Tongue (tissue), 1 donor: ENCODE measurements at regions not wholly inside any gene's neighbourhood (a gene's known extent, or its start where the extent isn't known, plus 50 kb on each side); places are given as distances from the start of the nearest gene placed in this dataset.

Source experiments
- DNase-seq: peaks from one replicate; pipeline ENCODE4 v3.0.0-alpha.2; 2015

DNA sequence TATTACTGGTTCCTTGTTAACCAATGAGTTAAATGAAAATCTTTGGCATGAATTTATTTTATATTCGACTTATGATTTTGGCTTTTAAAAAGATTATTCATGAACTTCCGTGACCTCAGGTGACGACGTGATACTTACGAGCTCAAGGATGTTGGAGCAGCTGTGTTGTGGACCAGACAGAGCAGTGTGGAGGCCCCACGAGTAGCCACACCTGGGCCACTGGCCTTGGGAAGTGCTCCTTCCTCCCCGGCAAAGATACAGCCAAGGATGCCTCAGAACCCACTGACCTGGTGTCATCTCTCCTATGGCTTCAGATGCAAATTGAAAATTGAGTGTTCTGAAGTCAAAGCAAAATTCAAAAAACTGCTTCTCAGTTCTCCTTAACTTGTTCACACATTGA is 147.5 kb upstream of the PPP2R2D start:
- no peak for DNase-seq

DNA sequence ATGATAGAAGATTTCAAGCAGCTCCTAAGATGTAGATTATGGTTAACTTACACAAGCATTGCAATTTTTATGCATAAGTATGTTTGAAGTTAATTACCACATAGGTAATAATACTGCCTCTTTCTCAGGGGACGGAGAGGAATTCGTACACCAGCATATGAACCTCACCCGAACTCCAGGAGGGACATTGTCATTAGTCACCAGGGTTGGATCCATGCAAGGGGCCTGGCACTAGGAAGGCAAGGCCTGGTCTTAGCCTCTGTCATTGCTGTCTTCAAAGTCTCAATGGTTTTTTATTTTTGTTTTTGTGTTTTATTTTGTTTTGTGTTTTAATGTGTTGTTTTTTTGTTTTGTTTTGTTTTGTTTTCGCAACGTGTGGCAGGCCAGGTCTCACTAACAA is 145.6 kb upstream of the PPP2R2D start:
- DNase-seq, result no peak

- DNase-seq, result no peak
These were observed 143.3 kb upstream of the PPP2R2D start for GRCh38 chr10:131757285-131758058.

DNA sequence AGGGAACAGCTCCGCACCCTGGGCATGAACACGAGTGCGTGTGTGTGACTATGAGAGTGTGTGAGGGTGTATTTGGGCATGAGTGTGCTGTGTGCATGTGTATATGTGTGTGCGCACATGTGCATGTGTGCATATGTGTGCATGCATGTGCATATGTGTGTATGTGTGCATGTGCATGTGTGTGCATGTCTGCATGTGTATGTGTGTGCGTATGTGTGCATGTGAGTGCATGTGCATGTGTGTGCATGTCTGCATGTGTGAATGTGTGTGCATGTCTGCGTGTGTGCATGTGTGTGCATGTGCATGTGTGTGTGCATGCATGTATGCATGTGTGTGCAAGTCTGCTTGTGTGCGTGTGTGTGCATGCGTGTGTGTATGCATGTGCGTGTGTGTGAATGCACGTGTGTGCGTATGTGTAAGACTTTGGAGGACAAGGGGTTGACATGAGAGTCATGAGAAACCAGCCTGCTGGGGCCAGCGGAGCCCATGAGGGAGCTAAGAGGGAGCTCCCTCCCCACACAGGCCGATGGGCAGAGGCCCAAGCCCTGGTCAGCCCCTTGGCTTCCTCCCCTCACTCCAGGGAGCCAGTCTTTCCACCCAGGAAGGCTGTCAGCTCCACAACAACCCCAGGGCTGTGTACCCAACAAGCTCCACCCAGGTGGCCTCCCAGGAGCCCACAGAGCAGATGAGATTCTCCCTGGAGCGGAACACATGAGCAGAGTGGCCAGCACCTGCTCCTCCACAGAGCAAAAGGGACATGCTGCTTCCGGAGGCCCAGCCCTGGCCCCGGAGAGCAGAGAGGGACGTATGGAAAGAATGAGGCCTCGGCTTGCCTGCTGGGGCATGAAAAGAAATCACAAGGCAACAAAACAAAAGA is 142.5 kb upstream of the PPP2R2D start:
- DNase-seq, result peak; percentile 44

DNA sequence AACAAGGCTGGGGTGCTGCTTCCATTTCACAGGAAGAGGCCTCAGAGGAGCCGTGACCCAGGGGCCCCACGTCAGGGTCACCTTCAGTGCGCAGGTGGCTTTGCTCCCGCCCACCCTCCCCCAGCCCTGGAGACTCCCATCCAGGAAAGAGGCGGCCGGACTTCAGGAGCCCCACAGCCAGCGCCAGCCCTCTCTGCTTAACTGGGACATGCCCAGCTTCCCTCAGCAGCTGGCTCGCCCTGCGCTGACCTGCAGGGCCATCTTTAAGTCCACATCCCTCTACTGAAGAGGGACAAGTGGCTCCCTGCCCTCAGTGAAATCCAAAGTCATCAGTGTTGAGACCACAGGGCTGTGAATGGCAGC is 141.9 kb upstream of the PPP2R2D start:
- DNase-seq, result no peak

DNA sequence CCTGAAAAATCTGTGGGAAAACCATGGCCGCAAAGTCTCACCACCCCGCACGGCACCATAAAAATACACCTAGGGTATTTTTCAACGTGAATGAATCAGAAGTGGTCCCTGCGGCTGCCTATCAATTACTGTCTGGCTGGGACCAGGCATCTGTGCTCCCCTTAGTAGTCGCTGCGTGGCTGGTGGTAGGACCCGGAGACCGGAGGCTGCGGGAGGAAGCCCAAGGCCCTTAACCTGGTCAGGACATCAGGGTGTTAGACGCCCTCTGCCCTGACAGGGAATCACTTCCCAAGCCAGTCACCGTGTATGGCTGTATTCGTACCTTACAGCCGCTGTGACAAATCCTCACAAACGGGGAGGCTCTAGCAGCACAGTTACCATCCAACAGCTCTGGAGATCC is 141.5 kb upstream of the PPP2R2D start:
- DNase-seq, result no peak

- no peak for DNase-seq
These were observed 140.2 kb upstream of the PPP2R2D start for GRCh38 chr10:131760416-131761166.

DNA sequence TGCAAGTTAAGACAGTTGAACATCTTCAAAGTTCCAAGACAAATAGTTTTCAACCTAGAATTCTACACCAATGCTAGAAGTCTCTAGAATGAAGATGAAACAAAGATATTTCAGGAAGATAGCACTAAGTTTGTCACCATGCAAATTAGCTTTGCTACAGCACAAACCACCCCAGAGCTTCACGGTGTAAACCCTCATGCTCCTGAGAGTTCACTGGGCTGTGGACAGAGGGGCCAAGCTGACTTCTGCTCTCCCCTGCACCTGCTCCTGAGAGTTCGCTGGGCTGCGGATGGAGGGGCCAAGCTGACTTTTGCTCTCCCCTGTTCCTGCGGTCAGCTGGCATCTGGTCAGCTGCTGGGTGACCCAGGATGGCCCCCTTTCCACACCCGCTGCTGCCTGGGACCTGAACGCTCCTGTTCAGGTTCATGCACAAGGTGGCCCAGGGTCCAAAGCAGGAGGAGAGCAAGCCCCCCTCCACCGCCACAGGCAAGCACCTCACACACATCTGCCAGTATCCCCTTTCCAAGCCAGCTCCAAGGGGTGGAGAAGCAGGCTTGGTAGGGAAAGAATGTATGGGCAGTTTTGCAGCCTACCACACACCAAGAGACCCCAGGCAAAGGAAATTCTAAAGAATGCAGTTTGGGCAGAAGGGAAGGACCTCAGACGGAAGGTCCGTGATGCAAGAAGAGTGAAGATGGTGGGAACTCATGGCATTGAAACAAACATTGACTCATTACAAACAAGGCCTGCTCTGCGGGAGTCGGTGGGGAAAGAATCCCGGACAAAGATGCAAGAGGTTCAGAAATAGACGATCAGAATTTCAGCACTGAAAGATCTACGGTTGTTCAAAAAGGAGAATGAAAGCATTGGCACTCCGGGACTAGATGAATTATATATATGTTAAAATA is 137.8 kb upstream of the PPP2R2D start:
- DNase-seq, result no peak

GRCh38 chr10:131764929-131765328 is 135.9 kb upstream of the PPP2R2D start:
- DNase-seq, result no peak

DNA sequence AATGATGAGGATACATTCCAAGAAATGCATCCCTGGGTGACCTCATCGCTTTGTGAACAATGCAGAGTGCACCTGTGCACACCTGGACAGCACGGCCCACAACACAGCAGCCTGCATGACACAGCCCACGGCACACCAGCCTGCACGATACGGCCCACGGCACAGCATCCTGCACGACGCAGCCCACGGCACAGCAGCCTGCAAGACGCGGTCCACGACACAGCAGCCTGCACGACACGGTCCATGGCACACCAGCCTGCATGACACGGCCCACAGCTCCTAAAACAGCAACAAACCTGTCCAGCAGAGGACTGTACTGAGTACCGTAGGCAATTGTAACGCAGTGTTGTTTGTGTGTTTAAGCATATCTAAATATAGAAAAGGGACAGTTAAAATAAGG is 134.7 kb upstream of the PPP2R2D start:
- DNase-seq, result no peak

DNA sequence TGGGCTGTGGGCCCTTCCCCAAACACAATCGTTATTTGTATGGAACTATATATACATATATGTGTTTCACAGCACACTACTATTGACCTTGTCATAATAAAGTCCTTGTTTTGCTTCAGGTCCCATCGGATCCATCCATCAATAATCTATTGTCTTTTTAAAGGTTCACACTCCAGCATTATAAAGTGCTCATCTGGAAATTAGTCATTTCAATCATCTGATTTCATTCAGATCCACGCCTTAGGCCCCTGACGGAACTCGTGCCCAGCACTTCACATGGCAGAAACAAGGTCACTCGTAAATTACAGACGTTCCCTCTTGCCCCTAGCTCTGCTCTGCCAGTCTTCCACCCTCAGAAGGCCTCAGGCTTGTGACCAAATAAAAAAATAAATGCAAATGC is 133.1 kb upstream of the PPP2R2D start:
- DNase-seq, result no peak

DNA sequence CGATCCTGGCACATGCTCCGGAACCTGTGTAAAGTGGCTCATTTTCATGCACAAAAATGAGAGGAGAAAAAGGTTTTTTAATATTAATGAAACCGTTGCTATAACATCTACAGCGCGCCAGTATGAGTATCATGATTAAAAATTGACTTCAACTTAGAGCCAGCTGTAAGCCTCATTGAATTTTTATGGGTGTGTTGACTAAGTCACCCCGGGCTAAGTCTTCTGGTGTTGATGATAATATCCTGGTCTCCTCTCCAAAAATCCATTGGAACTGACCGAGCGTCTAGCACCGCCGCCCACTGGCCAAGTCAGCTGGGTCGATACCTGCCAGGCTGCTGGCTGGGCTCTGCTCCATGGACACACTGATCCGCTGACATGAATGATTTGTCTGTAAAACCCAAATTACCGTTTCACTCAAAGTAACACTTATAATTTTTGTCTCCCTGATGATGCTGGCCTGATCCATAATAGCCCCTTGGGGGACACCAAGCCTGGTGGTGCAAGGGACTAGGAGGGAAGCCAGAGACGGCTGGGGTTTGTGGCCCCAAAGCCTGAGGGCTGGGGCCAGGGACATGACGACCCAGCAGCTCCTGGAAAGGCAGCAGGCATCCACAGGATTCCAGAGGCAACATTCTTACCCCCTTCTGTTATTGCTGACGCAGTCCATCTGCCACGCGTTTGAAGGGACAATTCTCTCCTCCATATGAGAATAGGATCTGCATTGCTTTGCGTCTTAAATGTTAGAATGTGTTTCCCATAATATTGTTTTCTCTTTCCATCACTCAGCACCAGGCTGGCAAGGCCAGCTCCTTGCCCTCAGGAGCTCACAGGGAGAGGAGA is 131.0 kb upstream of the PPP2R2D start:
- no peak for DNase-seq

DNA sequence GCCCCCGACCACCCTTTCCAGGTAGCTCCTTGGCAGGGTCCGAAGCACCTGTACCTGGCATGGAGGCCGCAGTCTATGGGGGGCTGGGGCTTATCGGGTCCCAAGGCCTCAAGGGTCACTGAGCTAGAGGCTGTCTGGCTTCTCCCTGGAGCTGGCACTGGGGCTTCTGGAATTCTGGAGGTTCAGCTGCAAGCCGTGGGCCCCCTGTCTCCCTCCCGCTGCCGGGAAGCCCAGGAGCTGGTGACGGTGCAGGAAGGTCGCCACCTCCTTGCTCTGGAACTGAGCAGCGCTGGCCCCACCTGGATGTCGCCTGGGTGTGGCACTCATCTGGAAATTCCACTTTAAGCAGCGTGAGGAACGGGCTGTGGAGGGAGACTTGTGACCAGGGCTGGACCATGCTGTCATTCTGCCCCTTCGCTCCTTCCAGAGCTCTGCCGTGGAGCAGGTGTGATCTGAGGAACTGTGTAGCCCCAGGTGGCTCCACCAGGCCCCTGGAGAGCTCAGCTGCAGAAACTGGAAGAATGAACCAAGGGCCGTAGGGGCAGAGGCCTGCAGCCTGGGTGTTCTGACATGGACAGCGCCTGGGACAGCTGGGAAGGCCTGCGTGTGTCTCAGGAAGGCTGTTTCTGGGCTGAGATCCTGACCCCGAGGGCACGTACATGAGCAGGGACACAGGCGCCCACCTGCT is 129.7 kb upstream of the PPP2R2D start:
- no peak for DNase-seq

DNA sequence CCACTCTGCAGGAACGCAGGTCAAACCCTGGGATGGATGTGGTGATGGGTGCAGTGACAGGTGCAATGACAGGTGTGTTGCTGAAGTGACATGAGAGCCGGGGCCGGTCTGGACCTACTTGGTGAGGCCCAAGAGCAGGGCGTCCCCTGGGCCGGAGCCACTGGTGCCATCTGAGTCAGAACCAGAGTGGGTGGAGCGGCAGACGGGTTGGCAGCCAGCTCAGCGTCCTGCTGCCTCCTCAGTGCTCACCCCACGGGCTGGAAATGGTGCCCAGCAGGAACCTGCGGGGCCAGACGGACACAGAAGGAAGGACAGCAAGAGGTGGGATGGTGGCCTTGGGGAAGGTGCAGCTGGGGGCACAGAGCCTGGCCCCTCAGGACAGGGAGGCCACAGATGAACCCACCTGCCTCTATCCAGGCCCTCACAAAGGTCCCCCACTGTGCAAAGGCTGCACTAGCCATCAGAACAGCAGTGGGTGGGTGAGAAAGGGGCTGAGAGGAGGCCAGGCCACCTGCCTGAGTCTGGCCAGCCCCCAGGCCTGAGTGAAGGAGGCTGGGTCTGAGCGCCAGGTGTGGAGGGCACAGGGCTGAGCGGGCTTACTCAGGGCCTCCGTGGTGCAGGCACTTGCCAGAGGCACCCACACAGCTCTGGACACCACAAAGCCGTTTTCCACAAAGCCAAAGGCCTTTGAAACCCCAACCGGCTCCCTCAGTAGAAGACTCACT is 129.0 kb upstream of the PPP2R2D start:
- no peak for DNase-seq

- peak; percentile 82 for DNase-seq
These were observed 128.4 kb upstream of the PPP2R2D start for GRCh38 chr10:131772441-131772840.

GRCh38 chr10:131773370-131774343 is 127.2 kb upstream of the PPP2R2D start:
- no peak for DNase-seq

DNA sequence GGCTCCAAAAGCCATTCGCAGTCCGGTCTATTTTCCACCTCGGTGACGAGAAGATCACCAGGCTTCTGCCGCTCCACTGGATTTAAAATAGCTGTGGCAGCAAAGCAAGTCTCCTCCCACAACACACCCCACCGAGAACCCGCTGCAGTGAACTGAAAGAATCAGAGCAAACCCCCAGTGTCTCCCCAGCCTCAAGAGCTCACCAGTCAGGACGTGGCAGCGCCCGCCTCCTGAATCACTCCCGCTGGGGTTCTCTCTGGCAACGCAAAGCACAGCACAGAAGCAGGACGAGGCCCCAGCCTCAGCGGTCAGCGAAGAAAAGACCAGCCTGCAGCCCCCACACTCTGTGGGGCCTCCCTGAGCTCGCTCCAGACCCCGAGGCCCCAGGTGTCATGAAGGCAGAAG is 126.1 kb upstream of the PPP2R2D start:
- no peak for DNase-seq

- DNase-seq, result no peak
These were observed 125.4 kb upstream of the PPP2R2D start for GRCh38 chr10:131775433-131775832.
